DMS53 treated with DMSO at 0.1 percent for 48 hours (cell line): ENCODE measurements at regions not wholly inside any gene's neighbourhood (a gene's known extent, or its start where the extent isn't known, plus 50 kb on each side); places are given as distances from the start of the nearest gene placed in this dataset.

ENCODE experiments used
- DNase-seq: peaks from one replicate; lab custom pipeline; 2025; ENCODE audit not compliant: unreplicated experiment; lab: John Stamatoyannopoulos, UW

DNA sequence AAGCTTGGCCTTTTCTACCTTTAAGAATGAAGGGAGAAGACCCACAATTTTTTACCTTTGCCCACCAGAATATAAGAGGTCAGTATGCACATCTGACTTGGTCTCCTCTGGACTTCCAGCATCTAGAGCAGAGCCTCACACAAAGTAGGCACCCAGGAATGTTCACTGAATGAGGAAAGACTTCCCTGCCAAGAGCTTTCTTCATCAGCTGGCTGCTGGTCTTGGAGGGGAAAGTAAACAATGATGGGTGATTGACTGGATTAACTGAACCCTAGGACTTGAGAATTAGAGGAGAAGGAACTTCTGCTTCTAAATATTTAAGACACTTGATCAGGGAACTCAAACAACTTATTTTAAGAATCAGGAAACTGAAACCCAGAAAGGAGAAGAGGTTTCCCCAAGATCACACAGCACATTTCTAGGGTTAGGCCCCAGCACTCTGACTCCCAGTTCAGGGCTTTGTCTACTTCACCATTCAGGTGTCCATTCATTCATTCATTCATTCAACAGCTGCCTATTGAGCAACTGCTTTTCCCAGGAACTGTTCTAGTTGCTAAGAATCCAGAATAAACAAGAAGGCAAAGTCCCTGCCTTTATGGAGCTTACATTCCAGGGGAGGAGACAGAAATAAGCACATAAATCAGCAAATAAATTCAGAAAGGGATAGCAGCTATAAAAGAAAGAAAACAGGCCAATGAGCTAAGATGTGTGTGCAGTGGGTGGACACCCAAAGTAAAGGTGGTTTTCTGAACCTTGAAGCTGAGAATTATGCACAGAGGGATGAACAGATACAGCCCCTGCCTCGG lies 216.9 kb upstream of the LRFN2 start:
- DNase-seq = no peak

DNA sequence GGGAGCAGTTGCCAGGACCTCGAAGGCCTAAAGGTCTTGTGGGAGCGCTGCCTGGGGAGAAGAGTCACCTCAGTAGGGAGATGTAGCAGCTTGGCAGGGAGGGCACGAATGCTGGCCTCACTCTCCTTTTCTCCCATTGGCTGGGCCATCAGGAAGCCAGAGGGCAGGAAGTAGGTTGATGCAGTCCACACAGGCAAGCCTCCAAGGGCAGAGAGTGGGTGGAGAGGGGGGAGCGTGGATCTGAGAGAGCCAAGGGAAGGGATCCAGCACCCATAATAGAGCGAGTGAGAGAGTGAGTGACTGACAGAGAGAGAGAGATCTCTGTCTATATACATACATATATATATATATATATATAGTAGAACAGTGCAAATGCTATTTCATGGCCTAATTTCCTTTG lies 215.3 kb upstream of the LRFN2 start:
- no peak for DNase-seq

DNA sequence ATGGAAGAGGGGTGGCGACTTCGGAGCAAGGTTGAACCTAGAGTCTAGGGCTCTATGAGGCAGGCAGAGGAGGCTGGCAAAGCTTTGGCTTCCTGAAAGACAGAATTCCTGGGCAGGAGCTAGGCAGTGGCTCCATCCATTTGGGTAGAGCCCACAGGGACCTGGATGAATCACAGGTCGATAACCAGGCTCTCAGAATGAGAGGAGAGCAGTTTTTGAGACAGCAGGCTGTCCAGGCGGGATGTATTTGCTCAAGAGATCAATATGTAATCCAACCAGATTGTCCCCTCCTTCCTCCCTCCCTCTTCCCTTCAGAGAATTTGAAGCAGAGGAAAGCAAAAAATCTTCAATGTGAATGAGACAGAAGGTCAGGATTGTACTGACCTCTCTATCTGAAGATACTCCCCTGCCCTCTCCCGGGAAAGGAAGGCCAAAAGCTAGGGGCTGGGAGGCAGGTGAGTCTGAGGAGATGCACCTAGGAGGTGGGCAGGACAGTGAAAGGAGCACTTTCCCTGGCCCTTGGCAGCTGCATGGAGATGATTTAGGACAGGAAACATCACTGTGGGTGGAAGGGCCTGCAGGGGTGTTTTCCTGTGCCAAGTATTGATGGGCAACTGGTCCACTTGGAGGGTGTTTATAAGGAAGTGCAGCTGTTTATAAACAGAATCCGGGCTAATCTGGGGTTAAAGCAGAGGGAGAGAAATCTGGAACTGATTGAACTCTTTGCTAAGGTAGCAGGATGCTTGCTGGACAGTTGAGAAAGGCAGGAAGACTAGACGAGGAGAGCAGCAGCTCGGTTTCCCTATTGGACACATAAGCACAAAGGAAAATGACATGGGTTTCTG lies 212.4 kb upstream of the LRFN2 start:
- no peak for DNase-seq

DNA sequence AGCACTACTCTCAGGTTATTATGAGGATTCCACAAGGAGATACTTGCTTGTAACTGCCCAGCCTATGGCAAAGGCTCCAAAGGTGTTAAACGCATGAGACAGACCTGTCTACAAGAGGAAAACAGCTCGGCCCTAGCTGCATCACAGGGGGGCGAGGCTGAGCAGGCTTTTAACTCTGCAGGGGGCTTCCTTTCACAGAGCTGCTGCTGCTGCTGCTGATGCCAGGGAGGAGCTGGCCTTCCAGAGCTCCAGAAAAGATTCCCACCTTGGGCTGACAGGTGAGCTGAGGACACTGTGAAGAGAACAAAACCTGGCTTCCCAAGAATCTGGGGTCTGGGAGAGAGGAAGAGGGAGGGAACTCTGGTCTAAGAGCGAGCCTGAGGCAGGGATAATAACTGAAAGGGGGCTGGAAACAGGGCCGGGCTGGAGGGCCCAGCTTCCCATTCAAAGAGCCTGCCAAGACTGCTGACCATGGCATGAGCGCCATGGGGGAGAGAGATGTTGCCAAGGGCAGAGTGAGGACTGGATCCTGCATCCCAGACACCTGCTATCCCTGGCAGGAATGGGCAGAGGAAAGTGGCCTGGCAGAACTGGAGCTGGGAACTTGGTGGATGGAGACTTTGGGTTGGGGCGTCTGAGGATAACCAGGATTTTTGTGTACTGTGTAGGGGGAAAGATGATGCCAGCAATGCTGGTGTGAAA lies 211.1 kb upstream of the LRFN2 start:
- no peak for DNase-seq

DNA sequence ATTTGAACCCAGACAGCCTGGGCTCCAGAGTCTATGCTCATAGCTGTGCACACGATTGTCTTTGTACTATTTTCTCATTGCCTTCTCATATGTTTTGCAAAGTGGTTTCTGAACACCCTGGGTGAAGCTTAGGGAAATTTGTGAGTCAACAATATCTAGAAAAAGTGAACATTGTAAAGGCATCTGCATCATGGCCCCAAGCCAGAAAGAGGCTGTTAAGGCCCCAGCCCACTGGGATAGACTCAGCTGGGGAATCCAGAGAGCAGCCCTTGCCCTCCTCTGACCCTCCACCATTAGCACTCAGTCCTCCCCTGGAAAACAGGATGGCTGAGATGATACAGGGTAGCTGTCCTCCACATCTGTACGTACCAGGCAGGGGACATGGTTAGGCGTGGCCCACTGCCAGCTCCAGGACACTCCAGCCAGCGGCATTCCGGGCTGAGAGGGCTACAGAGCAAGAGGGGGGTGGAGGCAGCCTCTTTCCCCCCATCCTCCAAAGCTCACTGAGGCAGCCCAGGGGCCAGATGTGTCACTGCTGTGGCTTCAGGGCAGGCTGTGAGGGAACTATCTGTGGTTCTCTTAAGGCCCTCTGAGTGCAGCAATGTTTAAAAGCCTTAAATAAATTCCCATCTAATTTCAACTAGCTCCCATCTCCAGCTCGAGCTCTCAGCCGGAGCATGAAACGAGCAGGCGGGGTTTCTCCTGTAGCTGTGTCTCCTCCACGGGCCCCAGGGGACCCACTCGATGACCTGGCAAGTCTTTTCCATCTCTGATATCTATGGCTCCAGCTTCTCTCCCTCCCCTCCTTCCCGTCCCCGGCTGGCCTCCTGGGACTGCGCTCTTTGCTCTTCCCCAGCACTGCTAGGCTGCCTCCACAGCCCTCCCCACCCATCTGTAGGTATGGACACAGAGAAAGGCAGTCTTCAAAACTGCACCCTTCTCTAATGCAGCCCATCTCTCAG lies 209.4 kb upstream of the LRFN2 start:
- DNase-seq = no peak

DNA sequence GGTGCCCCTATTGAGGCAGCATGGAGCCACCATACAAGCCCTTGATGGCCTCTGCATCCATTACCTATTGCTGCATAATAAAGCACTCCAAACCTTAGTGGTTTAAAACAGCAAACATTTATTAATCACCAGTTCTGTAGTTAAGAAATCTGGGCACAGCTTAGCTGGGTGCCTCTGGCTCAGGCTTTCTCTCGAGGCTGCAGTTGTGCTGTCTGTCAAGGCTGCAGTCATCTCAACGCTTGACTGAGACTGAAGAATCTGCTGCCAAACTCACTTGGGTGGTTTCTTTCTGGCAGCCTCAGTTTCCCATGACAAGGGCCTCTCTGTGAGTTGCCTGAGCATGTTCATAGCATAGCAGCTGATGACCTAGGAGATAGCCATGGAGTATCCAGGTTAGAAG lies 207.4 kb upstream of the LRFN2 start:
- no peak for DNase-seq

DNA sequence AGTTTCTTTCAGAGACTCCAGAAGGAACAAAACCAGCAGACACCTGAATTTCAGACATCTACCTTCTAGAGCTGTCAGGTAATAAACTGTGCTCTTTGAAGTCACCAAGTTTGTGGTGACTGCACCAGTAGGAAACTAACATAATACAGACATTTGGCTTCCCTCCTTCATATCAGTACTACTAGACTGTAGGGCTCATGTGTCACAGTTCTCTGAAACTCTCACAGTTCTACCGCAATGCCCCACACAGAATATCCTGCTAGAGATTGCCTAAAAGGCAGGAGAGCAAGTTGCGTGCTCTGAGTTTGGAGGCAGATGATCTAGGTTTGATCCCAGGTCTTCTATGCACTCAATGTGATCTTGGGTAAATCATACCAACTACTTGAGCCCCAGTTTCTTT lies 205.0 kb upstream of the LRFN2 start:
- DNase-seq = no peak

DNA sequence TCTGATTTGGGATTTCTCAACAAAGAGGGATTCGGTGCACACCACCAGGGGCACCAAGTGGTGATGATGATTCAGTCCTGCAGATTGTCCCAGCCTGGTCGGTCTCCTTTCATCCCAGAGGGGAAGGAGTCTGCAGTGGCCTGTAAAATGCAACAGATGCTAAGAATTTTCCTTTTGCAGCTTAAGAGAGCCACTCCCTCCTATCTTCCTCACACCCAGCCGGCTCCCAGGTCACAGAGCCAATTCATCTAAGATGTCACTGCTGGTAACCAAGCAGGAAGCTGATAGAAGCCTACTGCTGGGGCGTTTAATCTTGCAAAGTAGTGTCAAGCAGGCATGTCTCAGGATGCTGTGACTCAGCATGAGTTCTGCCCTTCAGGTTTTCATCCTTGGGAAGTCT lies 203.8 kb upstream of the LRFN2 start:
- DNase-seq = no peak

DNA sequence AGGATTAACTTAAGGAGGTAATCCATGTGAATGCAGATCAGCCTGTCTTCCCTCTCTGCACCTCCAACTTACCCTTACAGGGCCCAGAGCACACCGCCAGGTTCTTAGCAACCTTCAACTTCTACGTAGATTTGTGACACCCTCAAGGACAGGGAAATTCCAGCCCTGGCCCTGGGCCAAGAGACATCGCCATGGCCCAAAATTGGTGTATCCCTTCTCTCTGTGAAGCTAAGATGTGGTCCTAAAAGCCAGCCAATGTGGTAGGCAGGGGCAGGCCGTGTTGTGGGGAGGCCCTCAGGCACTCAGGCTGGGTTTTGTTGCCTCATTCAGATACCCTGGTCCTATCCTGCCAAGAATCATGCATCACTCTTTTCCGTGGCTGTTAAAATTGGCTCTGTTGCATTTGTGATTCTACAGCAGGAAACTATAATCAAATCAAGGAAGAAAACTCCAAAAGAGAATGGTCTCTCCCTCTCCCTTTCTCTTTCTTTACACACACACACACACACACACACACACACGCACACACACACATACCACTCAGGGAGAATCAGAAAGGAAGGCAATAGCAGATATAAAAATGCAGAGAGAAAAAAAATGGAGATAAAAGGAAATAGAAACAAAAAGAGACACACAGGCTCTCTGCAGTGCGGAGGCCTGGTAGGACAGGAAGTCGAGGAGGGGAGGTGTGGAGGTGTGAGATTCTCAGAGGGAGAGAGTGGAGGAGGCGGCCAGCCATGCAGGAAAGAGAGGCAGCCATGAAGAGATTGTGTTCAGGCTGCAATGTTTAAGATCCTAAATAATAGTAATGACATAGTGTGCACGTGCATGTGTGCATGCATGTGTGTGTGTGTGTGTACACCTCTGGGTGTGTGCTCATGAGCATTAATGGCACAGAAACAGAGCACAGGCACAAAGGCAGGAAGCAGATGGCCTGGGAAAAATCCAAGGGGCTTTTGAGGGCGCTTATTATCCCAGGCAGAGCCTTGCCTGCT lies 201.8 kb upstream of the LRFN2 start:
- DNase-seq = no peak

DNA sequence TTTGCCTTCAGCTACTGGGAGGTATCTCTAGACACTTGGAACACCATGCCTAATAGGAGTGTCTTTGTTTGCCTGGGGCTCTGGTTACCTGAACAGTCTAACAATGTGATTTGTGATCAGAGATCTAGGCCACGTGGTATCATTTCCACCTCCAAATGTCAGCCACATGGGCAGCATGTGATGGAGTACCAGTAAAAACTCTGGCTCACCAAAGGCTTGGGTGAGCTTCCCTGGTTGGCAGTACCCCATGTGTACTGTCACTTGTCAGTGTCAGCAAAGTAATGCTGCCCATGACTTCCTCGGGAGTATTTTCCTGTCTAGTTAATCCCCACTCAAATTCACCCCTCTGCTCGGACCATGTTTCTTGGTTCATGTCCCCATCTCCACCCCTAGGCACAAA lies 195.2 kb upstream of the LRFN2 start:
- DNase-seq = no peak

DNA sequence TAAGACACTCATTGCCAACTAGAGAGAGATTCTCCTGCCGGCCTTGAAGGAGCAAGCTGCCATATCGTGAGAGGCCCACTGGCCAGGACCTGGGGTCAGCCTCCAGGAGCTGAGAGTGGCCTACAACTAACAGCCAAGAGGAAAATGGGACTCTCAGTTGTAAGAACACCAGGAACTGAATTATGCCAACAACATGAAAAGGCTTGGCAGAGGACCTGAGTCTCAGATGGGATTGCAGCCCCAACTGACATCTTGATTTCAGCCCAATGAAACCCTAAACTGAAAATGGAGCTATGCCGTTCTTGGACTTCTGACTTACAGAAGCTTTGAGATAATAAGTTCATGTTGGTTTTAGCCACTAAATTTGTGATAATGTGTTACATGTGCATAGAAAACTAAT lies 193.5 kb upstream of the LRFN2 start:
- DNase-seq = no peak

DNA sequence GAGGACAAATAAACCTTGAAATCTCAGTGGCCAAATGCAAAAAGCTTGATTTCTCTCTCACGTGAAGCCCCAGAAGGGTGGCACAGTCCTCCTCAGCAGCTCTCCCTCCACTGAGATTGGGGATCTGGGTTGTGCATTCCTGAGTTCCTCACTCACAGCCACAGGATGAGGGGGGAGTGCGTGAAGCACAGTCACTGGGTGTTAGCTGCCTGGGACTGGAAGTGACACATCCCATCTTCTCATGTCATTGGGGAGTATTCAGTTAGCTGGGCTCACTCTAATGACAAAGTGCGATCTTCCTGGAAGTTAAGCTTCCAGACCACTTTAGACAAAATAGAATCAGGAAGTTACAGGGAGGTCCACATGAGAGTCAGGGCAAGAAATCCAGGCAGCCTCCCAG lies 192.2 kb upstream of the LRFN2 start:
- DNase-seq = no peak

DNA sequence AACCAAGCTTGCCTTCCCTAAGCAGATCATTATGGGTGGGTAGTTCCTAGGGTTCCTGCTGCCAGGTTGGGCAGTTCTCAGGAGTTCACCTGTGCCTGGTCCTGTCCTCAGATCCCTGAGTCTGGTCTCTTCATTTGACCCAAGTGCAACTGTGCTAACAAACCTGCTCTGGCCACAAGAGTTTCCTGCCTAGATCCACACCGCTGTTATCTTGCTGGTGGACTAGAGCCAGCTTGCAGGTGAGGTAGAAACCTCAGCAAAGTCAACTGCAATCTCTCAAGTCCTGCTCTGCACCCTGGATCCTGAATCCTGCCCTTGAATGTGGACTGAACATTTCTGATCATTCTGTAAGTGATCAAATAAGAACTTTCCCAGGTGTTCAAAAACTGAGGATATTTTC lies 191.8 kb upstream of the LRFN2 start:
- DNase-seq = no peak

DNA sequence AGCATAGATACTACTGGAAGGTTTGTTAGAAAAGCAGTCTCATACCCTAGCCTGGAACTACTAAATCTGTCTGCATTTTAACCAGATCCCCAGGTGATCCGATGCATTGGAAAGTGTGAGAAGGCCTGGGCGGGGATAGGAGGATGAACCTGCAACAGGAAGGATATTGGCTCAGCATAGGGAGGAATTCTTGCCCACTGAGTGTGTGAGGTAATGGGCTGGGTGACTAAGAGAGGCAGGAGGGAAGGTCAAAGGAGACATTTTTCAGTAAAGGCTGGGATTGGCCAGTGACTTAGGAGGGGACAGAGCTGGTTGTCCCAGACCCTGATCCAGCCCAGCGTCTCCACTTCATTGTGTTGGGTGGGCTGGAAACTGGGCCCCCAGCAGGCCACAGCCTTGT lies 191.0 kb upstream of the LRFN2 start:
- DNase-seq = no peak

DNA sequence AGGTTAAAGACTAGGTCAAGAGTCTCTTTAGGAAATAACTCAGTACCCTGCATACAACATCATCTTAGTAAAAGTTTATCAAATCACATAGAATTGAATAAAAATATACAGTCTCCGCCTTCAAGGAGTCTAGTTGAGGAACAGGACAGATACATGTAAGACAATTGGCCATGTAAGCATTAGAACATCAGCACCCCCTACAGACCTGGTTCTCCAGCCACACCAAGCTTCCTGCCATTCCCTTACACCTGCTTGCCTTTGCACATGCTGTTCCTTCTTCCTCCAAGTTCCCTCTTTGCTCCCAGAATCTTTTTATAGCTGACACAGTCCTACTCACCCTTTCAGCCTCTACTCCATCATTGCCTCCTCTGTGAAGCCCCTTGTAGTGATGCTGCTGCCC lies 187.8 kb upstream of the LRFN2 start:
- peak; percentile 15 for DNase-seq

DNA sequence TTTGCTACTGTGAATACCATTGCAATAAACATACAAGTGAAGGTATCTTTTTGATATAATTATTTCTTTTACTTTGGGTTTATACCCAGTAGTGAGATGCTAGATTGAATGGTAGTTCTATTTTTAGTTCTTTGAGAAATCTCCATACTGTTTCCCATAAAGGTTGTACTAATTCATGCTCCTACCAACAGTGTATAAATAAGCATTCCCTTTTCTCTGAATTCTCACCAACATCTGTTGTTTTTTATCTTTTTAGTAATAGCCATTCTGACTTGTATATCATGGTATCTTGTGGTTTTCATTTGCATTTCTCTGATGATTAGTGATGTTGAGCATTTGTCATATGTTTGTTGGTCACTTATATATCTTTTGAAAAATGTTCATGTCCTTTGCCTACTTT lies 183.6 kb upstream of the LRFN2 start:
- no peak for DNase-seq

DNA sequence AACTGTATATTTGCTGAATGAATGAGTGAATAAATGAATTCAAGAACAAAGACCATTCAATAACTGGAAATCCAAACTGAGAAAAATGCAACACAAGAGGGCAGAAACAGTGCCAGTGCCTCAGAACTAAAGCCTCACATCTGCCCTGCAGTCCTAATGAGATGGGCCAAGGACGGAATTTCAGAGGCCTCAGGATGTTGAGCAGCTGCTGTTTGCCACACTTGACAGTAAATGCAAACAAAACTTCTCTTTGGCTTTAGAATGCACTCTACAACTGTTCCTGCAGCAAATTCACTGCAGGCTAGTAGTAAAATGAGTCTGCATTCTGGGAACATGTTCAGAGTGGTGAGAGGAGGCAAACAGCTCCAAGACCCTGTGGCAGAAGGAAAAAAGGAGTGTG lies 177.6 kb upstream of the LRFN2 start:
- DNase-seq = peak; percentile 68

DNA sequence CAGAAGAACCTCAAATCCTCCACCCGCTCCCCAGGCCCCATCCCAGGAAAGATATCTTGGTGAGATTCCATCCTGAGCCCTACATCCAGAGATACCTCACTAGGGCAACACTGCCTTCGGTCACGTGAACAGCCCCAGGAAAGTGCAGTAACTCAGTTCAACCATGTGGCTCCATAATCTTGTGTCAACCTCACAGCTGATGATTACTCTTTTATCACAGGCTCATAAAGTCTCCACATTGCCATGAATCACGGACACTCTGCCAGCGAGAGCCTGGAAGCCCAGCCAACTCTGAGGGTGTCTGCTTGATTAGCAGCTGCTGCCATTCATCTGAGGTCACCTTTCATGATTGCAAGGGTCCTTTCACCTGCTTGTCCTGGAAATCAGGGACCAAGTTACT lies 175.8 kb upstream of the LRFN2 start:
- no peak for DNase-seq

DNA sequence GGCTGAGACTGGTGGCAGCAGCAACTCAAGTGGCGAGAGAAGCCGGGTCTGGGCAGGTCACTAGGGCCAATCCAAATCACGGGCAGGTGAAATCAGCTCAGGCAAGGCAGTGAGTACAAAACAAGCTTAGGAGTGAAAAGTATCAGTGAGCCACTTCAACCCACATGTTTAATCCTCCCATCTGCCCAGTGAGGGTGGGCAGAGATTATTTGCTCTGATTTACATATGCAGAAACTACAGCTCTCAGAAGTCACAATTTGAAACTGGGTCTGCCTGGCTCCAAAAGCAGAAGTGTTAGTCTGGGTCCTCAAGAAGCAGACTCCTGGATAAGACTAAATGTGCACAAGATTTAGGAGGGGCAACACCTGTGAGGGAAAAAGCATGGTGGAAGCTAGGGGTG lies 173.7 kb upstream of the LRFN2 start:
- DNase-seq = no peak

DNA sequence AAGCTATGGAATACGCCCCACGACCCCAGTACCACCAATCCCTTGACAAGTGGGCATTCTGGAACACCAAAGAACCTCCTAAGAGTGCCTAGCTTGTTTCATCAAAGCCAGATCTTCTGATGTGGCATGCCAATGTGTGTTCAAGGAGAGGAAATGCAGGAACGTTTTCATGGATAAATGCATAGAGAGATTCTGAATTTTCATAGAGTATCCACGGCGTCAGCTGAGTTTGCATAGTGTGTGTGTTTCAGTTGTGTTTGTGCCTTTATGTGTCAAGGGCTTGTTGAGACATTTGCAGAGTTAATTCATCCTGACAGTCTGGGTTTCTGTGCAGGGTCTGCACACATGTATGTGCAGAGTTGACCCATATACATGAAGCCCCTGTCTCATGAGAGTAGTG lies 172.7 kb upstream of the LRFN2 start:
- no peak for DNase-seq
